ENCODE measurements at regions not wholly inside any gene's neighbourhood (a gene's known extent, or its start where the extent isn't known, plus 50 kb on each side); places are given as distances from the start of the nearest gene placed in this dataset.

- DNase-seq (ENCODE audit: low spot score): peak; percentile 15
- TF ChIP-seq, protein P1, sequence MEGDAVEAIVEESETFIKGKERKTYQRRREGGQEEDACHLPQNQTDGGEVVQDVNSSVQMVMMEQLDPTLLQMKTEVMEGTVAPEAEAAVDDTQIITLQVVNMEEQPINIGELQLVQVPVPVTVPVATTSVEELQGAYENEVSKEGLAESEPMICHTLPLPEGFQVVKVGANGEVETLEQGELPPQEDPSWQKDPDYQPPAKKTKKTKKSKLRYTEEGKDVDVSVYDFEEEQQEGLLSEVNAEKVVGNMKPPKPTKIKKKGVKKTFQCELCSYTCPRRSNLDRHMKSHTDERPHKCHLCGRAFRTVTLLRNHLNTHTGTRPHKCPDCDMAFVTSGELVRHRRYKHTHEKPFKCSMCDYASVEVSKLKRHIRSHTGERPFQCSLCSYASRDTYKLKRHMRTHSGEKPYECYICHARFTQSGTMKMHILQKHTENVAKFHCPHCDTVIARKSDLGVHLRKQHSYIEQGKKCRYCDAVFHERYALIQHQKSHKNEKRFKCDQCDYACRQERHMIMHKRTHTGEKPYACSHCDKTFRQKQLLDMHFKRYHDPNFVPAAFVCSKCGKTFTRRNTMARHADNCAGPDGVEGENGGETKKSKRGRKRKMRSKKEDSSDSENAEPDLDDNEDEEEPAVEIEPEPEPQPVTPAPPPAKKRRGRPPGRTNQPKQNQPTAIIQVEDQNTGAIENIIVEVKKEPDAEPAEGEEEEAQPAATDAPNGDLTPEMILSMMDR (IDR thresholded peaks at IDR 0.05; ENCODE audit: borderline replicate concordance, control extremely low read depth, extremely low read depth, insufficient read depth, missing control alignments): no peak
- in situ Hi-C loops (cut with MboI; ENCODE audit: low sequenced_read_pairs, unreplicated experiment): no loop called here
Measured at GRCh38 chr14:104428333-104428851, 151.2 kb upstream of the C14orf180 start.

DNA sequence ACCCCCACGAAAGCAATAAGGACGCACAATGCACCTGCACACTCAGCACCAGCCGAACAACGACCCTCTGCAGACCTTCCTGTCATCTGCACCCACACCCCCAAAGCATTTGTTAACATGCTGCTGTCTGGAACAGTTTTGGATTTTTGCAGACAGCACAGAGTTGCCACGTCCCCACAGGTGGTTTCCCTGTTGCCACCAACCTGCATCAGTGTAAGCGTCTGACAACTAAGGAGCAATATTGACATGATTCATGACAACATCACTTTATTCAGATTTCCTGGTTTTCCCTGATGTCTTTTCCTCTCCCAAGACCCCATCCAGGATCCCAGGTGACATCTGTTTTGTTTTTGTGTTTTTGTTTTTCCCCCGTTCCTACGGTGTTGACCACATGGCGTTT is 150.7 kb upstream of the C14orf180 start:
- in situ Hi-C loops (cut with MboI; ENCODE audit: low sequenced_read_pairs, unreplicated experiment): no loop called here
- DNase-seq (ENCODE audit: low spot score): peak; percentile 23
- TF ChIP-seq, protein P1 (IDR thresholded peaks at IDR 0.05; ENCODE audit: borderline replicate concordance, control extremely low read depth, extremely low read depth, insufficient read depth, missing control alignments): no peak

GRCh38 chr14:104429291-104429861 is 150.2 kb upstream of the C14orf180 start:
- TF ChIP-seq, protein P1 (IDR thresholded peaks at IDR 0.05; ENCODE audit: borderline replicate concordance, control extremely low read depth, extremely low read depth, insufficient read depth, missing control alignments): no peak
- in situ Hi-C loops (cut with MboI; ENCODE audit: low sequenced_read_pairs, unreplicated experiment): no loop called here
- DNase-seq (ENCODE audit: low spot score): peak; percentile 16

DNA sequence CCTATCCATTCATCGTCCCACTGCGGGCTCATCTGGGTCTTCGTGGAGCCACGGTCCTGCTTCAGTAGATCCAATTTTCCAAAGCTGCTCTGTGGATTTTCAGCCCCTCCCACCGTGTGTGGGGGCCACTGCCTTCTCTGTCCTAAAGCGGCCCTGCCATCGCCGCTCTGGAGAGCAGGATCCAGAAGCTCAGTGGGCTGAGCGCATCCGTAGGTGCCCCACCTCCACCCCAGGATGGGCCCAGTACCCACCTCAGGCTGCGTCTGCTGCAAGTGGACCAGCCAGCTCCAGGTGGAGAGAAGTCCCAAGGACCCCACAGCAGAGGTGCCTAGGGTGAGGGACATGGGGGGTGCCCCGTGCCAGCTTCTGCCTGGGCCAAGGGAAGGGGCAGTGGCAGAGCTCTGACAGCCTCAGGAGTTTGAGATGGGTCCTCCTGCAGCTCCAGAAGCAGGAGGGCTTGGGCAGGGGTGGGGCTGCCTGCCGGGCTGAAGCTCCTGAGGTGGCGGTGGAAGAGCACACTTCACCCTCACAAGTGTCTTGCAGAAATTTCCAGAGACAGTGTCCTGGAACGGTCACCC is 148.1 kb upstream of the C14orf180 start:
- in situ Hi-C loops (cut with MboI; ENCODE audit: low sequenced_read_pairs, unreplicated experiment): no loop called here
- TF ChIP-seq, protein P1 (IDR thresholded peaks at IDR 0.05; ENCODE audit: borderline replicate concordance, control extremely low read depth, extremely low read depth, insufficient read depth, missing control alignments): no peak

GRCh38 chr14:104431929-104432541 is 147.5 kb upstream of the C14orf180 start:
- TF ChIP-seq, protein P1 (IDR thresholded peaks at IDR 0.05; ENCODE audit: borderline replicate concordance, control extremely low read depth, extremely low read depth, insufficient read depth, missing control alignments): no peak
- peak; percentile 38 for DNase-seq (ENCODE audit: low spot score)
- in situ Hi-C loops (cut with MboI; ENCODE audit: low sequenced_read_pairs, unreplicated experiment): no loop called here

More for the DNA sequence above, 148.1 kb upstream of the C14orf180 start:
- DNase-seq (ENCODE audit: low spot score): no peak

GRCh38 chr14:104432611-104433231 is 146.8 kb upstream of the C14orf180 start:
- TF ChIP-seq, protein P1 (IDR thresholded peaks at IDR 0.05; ENCODE audit: borderline replicate concordance, control extremely low read depth, extremely low read depth, insufficient read depth, missing control alignments): no peak
- peak; percentile 32 for DNase-seq (ENCODE audit: low spot score)
- in situ Hi-C loops (cut with MboI; ENCODE audit: low sequenced_read_pairs, unreplicated experiment): no loop called here
